ENCODE measurements at regions not wholly inside any gene's neighbourhood (a gene's known extent, or its start where the extent isn't known, plus 50 kb on each side); places are given as distances from the start of the nearest gene placed in this dataset.
"Not testable (repeated sequence)": the region's sequence is repeated elsewhere in the genome, so short reads cannot be mapped to it uniquely, and the experiment has no call there.

GRCh38 chr21:35381743-35382310 is 332.7 kb upstream of the RUNX1 start:
- H3K4me3 Mint-ChIP-seq: no peak overlapping the region
- no peak for TF ChIP-seq CTCF (conservative IDR thresholded peaks at IDR 0.05)

GRCh38 chr21:35380304-35380703 is 331.2 kb upstream of the RUNX1 start:
- H3K27ac Mint-ChIP-seq; H3K4me3 Mint-ChIP-seq; H3K9me3 ChIP-seq (ENCODE audit: control insufficient read depth, low read depth, low read length); H3K9ac ChIP-seq (ENCODE audit: extremely low read depth, insufficient read length, low read length); H4K8ac ChIP-seq (replicated peaks; ENCODE audit: insufficient read length, low read depth, low read length); H3K79me1 ChIP-seq (ENCODE audit: insufficient read depth, low read depth, low read length, poor library complexity, severe bottlenecking); H4K91ac ChIP-seq (ENCODE audit: insufficient read length, low read depth, low read length); DNase-seq; H3K14ac ChIP-seq (ENCODE audit: insufficient read depth, low read length); H3K9me3 Mint-ChIP-seq; H4K5ac ChIP-seq (ENCODE audit: insufficient read length, low read depth, low read length); H2BK15ac ChIP-seq (ENCODE audit: low read depth, low read length); H3K18ac ChIP-seq (ENCODE audit: insufficient read length, low read depth, low read length); H2BK120ac ChIP-seq (ENCODE audit: low read depth, low read length, poor library complexity, severe bottlenecking); H3K4ac ChIP-seq (ENCODE audit: low read depth, low read length); H3K23ac ChIP-seq (ENCODE audit: insufficient read length, low read depth, low read length); H3T11ph ChIP-seq (ENCODE audit: low read length); H2AK5ac ChIP-seq (ENCODE audit: insufficient read length, low read length); H3K27me3 ChIP-seq (ENCODE audit: insufficient read depth, low read length); H3K79me2 ChIP-seq (ENCODE audit: insufficient read depth, low read length); H2BK20ac ChIP-seq (ENCODE audit: low read depth, low read length, poor library complexity, severe bottlenecking); H3K4me1 ChIP-seq (ENCODE audit: insufficient read depth, low read length); H3K4me1 Mint-ChIP-seq; H4K20me1 ChIP-seq (ENCODE audit: control insufficient read depth, insufficient read depth, insufficient read length); H3K27ac ChIP-seq (ENCODE audit: insufficient read length, low read depth, low read length); H2AFZ ChIP-seq (ENCODE audit: low read length); H3K36me3 Mint-ChIP-seq (ENCODE audit: insufficient read depth in 1 of 3, low read depth in 3 of 3); H3K56ac ChIP-seq (ENCODE audit: insufficient read length, low read depth, low read length); H2BK5ac ChIP-seq (ENCODE audit: insufficient read length, low read length); H2BK12ac ChIP-seq (ENCODE audit: insufficient read length, low read depth, low read length); H3K4me2 ChIP-seq (ENCODE audit: insufficient read depth, insufficient read length, low read length); H3K27me3 Mint-ChIP-seq (ENCODE audit: low read depth); H3K23me2 ChIP-seq (ENCODE audit: insufficient read length, low read depth, low read length, poor library complexity, severe bottlenecking): not testable (repeated sequence)
- no CpG with 5 or more reads among the region's 3 CpGs for WGBS (ENCODE audit: extremely low coverage, insufficient read length, low lambda C conversion rate)

More at GRCh38 chr21:35381743-35382310, 332.7 kb upstream of the RUNX1 start:
- Histone ChIP-seq H3K14ac (ENCODE audit: insufficient read depth, low read length) (no peak overlapping the region), H2BK12ac (ENCODE audit: insufficient read length, low read depth, low read length) (no peak overlapping the region), H3K79me1 (ENCODE audit: insufficient read depth, low read depth, low read length, poor library complexity, severe bottlenecking) (no peaks in the 10 kb centered on the region), H4K20me1 (ENCODE audit: control insufficient read depth, insufficient read depth, insufficient read length) (no peaks in the 10 kb centered on the region), H3K4ac (ENCODE audit: low read depth, low read length) (no peak overlapping the region), H3K23ac (ENCODE audit: insufficient read length, low read depth, low read length) (no peak overlapping the region), H3K4me1 (ENCODE audit: insufficient read depth, low read length) (no peaks in the 10 kb centered on the region), H3K18ac (ENCODE audit: insufficient read length, low read depth, low read length) (no peak overlapping the region), H2BK20ac (ENCODE audit: low read depth, low read length, poor library complexity, severe bottlenecking) (no peak overlapping the region), H3K56ac (ENCODE audit: insufficient read length, low read depth, low read length) (no peak overlapping the region), H3K9ac (ENCODE audit: extremely low read depth, insufficient read length, low read length) (no peak overlapping the region), H2BK5ac (ENCODE audit: insufficient read length, low read length) (no peak overlapping the region), H2BK120ac (ENCODE audit: low read depth, low read length, poor library complexity, severe bottlenecking) (no peak overlapping the region), H2AK5ac (ENCODE audit: insufficient read length, low read length) (no peak overlapping the region), H3T11ph (ENCODE audit: low read length) (no peak overlapping the region), H3K4me2 (ENCODE audit: insufficient read depth, insufficient read length, low read length) (no peak overlapping the region), H3K23me2 (ENCODE audit: insufficient read length, low read depth, low read length, poor library complexity, severe bottlenecking) (no peaks in the 10 kb centered on the region), H4K91ac (ENCODE audit: insufficient read length, low read depth, low read length) (no peak overlapping the region), H2AFZ (ENCODE audit: low read length) (no peak overlapping the region), H3K9me3 (ENCODE audit: control insufficient read depth, low read depth, low read length) (no peaks in the 10 kb centered on the region), H3K27me3 (ENCODE audit: insufficient read depth, low read length) (no peaks in the 10 kb centered on the region), H4K8ac (replicated peaks; ENCODE audit: insufficient read length, low read depth, low read length) (no peak overlapping the region), H4K5ac (ENCODE audit: insufficient read length, low read depth, low read length) (no peak overlapping the region), H3K27ac (ENCODE audit: insufficient read length, low read depth, low read length) (no peak overlapping the region), H2BK15ac (ENCODE audit: low read depth, low read length) (no peak overlapping the region), H3K79me2 (ENCODE audit: insufficient read depth, low read length) (no peaks in the 10 kb centered on the region)
- Mint-ChIP-seq H3K4me1 (peaks cover 5% of the 10 kb centered on the region in 2 experiments), H3K36me3 (ENCODE audit: insufficient read depth in 1 of 3, low read depth in 3 of 3) (no peaks in the 10 kb centered on the region; a peak in 1 of 7 replicates), H3K9me3 (no peaks in the 10 kb centered on the region; a peak in 2 of 5 replicates), H3K27me3 (ENCODE audit: low read depth) (no peaks in the 10 kb centered on the region; the same call in 1 of the 2 replicates), H3K27ac (no peak overlapping the region)
- no CpG with 5 or more reads among the region's 6 CpGs for WGBS (ENCODE audit: extremely low coverage, insufficient read length, low lambda C conversion rate)
- no peak for DNase-seq

All from H9 (cell line).